HT-29 (cell line): ENCODE measurements at regions not wholly inside any gene's neighbourhood (a gene's known extent, or its start where the extent isn't known, plus 50 kb on each side); places are given as distances from the start of the nearest gene placed in this dataset.
"Not testable (repeated sequence)": the region's sequence is repeated elsewhere in the genome, so short reads cannot be mapped to it uniquely, and the experiment has no call there.

ENCODE experiments used
- DNase-seq: peaks from one replicate; pipeline ENCODE4 v3.0.0-alpha.2; 2015; ENCODE audit warnings: low spot score

DNA sequence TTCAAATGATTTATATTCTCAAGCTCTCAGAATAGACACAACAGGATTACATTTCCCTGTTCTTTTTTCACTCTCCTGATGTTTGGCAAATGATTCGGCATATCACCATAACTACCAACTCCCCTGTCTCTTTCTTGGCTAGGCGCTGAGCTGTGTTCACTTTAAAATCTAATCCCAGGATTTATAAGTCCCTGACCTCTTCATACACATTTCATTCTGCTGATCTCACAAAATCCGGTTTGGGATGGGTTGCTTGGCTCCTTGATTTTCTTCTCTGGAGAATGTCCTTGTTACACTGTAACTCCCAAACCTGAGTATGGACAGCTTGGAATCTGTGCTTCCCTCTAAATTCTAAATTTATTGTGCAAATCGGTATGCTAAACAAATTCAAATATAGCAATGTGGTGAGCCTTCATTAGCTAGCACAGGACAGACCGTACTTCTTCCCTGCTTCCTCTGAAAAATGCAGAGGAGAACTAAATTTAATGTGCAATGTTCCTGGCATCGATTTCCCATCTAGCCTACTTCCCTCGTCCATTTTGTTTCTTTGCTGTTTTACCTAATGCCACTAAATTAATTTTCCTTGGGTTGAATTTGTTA, 858.5 kb upstream of the FAT3 start:
- DNase-seq = no peak

DNA sequence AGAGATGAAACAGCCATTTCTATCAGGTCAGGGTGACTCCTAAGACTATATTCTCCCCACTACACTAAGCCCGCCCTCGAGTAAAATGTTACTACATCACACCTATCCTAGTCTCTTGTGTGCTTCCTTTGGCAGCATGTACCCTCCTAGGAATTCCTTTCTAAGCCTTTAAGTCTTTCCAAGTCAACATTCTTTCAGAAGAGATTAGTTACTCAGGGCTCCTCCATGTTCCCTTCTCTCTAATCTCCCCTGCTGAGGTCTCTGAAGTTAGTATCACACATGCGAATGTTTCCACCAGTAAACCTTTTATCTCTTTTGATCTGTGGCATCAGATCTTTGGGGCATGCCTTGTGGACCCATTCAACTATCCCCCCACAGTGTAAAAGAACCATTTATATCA, 873.7 kb upstream of the FAT3 start:
- no peak for DNase-seq

DNA sequence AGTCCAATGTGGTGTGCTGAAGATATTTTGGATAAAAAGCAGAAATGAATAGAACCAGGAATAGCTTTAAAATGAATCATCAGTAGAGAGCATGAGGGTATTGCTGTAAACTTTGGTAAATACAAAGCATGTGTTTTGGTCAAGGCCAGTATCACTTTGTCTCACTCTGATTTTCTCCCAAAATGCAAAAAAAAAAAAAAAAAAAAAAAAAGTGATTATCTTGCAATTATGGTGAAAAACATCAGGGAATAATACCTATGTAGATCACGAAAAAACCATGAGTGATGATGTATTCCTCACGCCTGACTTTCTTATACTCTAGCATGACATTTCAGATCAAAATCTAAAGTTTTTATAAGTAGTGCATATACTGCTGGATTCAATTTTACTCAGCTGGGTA, 897.9 kb upstream of the FAT3 start:
- no peak for DNase-seq

DNA sequence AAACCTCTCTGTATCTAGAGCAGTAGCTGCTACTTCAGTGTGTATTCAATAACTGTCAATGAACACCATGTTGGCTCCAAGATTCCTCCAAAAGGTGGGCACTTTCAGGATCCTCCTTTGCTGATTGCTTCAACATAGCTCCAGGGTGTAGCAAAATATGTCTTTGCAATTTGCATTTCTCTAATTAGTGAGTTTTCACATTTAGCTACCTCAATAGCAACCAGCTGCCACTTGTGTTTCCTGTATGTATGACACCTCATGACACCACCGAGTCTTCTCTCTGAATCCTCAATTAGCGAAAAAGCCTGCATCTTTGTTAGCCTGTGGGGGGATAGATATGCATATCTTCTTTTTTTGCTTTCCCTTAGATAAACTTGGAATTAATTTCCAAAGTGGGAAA, 898.3 kb upstream of the FAT3 start:
- DNase-seq = no peak

DNA sequence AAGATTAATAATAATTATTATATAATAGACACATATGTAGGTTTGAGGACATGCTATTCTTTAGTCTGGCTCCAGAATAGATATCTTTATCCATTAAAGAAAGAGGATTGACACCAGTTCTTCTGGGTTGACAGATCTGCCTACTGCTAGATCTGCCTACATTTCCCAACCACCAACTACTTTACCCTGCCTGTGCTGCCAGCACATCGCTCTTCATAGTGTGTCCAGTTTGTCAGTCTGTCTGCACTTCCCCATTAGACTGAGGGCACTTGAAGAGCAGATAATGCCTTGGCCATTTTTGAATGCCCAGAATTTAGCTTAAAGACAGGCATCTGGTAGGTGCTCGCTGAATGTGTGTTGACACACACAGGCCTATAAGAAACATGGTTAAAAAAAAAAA, 910.1 kb upstream of the FAT3 start:
- DNase-seq = no peak

DNA sequence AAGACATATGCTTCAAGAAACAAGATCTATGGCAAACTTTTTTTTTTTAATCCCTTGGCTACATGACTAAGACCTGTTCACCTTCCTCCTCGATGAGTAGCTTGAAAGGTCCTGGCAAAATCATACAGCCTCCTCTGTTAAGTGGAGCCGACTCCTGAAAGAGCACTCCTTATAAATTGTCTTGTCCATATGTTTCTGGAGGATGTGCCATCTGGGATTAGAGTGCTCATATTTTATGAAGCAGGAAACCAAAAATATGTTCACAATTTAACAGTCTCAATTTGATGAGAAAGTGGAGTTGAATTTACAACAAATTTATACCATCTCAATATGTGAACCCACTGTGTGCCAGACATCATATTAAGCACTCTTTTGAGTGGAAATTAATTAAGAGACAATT, 912.1 kb upstream of the FAT3 start:
- no peak for DNase-seq

DNA sequence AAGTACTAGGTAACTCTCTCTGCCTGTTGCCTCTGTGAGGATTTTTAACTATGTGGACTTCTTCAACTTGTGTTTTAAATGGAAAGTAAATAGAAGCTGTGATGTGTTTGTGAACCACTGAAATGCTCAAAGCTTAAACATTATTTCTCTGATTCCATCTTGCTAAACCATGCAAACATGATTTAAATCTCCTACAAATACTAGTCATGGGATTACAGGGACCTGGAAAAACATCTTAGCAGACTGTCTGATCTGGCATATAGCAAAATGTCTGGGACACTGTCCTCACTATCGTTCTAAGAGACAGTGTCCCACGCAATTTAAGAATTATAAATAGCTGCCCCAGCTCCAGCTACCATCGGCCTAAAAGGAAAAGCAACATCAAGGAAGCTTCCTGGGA, 914.5 kb upstream of the FAT3 start:
- DNase-seq = no peak

DNA sequence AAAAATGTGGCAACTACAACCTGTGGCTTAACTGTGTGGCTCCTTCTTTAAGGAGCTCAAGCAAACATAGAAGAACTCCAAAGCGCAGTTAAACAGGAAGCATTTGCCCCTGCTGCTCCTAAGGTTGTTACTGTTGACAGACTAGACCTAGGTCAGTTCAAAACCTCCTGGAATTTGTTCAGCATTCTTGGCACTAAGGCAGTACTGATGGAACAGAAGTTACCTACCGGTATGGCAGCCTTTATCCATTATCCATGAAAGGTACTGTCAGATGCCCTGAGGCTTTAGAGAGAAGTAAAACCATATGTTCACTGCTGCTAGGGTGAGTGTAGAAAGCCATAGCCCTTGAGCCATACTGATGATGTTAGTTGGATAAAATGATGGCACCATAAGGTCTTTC, 916.5 kb upstream of the FAT3 start:
- DNase-seq = no peak

DNA sequence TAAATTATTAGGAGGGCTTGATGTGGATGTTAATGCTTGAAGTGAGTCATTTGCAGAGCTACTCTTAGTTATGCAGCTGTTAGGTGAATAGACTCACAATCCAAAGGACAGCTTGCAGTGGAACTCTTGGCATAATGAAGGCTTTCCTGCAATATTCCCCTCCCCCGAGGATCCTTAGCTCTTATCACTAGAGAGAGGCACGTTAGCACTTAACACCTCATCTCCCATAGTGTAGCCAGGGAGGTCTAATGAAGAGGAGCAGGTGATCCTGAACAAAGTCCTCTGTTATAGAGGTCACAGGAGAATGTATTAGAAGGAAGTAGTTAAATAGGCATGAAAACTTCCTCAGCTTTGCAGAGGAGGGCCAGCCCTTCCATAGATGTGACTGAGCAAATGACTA, 919.2 kb upstream of the FAT3 start:
- DNase-seq = no peak

DNA sequence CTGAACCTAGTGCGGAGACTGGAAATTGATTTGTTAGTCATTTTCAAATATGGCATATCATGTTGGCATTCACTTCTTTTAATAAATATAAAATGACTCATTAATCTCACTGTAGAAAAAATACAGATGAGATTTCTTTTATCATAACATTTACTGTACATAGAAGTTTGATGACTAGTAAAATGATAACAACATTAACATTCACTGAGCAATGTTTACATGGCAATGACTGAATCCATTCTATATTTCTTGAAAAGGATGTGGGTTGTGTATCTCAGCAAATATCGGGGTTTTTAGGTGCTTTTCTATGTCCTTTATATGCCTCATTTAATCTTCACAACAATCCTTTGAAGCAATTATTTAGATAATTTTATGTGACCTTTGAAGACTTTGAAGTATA, 920.9 kb upstream of the FAT3 start:
- no peak for DNase-seq

DNA sequence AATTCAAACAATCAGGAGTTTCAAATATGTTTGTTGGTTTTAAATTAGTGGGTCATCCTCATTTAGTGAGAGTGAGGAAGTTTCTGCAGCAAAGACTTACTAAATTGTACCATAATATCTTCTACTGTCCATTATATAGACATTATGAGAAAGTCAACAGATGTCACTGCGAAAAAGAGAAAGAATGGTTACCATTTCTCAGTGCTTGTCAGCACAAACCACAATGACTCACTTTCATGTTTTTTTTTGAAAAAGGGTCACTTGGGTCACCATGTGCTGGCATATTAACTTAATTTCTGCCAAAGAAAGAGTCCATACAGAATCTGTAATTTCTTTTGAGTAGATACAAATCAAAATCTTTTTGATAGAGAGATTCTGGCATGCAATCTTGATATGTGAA, 924.6 kb upstream of the FAT3 start:
- no peak for DNase-seq

DNA sequence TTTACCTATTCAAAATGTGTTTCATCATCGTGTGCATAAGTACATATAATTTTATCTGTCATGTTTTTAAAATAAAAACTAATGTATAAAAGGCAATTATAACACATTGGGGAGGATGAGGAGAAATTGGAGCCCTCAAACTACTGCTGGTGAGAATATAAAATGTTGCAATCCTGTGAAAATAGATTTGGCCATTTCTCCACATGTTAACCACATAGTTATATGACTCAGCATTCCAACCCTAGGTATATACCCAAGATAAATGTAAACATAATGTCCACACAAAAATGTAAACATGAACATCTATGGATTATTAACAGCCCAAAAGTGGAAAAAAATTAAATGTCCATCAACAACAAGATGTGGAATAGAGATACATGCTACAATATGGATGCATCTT, 928.0 kb upstream of the FAT3 start:
- no peak for DNase-seq

DNA sequence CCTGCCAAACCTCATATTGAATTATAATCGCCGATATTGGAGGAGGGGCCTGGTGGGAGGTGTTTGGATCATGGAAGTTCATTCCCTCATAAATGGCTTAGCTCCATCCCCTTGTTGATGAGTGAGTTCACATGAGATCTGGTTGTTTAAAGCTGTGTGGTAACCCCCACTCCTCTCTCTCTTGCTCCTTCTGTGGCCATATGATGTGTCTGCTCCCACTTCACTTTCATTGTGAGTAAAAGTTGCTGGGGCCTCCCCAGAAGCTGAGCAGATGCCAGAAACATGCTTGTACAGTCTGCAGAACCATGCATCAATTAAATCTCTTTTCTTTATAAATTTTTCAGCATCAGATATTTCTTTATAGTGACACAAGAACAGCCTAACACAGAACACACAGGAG, 929.0 kb upstream of the FAT3 start:
- DNase-seq = no peak

DNA sequence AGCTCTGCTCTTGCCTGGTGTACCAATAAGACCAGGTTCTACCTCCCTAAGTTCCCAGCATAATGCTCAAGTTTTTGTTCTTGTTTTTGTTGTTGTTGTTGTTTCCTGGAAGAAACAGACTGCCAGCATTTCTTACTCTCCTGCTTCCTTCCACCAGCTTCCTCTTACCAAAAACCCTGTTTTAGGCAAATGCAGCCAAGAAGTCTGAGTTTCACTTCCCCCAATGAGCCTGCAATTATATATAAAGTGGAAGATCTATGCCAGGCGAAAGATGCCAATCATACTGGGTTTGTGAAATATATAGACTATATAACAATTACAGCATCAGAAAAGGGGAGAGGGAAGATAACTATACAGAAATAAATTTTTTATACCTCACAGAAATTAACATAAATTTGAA, 931.5 kb upstream of the FAT3 start:
- DNase-seq = no peak

DNA sequence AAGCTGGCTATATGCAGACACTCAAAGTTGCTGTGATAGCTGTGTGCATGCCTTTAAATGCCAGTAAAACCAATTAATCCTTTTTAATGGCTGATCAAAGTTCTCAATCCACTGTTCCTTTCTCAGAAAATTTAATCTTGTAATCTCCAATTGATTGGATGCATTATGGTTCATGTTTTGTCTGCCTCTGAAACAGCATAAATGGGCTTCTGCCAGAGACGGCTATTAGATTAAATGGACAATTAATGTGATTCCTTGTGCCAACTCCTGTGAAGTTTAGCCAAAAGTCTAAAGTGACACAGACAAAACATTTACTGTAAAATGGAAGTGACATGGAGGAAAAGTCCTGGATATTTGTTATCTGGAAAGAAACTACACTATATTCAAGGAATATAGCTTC, 952.5 kb upstream of the FAT3 start:
- DNase-seq = no peak

DNA sequence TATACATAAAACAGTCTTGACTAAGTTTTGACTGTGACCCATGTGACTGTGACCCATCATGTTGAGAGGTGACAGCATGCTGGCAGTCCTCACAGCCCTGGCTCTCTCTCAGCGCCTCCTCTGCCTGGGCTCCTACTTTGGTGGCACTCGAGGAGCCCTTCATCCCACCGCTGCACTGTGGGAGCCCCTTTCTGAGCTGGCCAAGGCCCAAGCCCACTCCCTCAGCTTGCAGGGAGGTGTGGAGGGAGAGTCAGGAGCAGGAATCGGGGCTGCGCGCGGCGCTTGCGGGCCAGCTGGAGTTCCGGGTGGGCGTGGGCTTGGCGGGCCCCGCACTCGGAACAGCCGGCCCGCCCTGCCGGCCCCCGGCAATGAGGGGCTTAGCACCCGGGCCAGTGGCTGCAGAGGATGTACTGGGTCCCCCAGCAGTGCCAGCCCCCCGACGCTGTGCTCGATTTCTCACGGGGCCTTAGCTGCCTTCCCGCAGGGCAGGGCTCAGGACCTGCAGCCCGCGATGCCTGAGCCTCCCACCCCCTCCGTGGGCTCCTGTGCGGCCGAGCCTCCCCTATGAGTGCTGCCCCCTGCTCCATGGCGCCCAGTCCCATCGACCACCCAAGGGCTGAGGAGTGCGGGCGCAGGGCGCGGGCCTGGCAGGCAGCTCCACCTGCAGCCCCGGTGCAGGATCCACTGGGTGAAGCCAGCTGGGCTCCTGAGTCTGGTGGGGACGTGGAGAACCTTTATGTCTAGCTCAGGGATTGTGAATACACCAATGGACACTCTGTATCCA, 955.9 kb upstream of the FAT3 start:
- DNase-seq = not testable (repeated sequence)

DNA sequence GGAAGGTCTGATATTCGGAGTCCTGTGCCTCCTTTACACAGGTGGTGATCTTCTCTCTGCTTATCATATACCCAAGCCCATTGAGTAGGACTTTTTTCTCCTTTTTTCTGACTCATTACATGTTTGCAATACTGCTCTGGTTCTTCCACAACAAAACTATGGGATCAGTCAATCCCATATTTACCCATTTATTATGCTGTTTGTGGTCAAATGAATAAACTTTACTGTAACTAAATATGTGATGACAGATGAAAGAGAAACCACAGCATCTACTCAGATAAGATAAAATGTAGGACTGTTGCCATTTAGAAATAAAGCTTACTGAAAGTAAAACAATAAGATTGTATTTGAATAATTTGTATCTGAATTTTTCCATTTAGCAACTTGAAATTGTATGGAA, 958.7 kb upstream of the FAT3 start:
- DNase-seq = no peak

DNA sequence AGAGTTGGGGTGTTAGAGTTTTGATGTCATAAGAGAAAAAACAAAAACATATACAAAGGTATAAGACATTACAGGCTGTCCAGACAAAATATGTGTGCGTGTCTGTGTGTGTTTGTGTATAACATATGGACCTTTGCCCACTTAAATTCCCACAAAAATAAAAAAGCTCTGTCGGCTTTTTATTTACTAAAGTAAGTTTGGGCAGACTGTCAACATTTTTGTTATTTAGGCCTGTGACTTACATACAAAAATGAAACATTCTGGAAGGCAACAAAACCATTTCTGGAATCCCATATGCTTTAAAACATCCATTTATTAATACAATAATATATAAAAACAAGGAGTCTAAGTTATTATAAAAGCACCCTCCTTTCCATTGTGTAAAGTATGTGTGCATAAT, 960.1 kb upstream of the FAT3 start:
- no peak for DNase-seq

DNA sequence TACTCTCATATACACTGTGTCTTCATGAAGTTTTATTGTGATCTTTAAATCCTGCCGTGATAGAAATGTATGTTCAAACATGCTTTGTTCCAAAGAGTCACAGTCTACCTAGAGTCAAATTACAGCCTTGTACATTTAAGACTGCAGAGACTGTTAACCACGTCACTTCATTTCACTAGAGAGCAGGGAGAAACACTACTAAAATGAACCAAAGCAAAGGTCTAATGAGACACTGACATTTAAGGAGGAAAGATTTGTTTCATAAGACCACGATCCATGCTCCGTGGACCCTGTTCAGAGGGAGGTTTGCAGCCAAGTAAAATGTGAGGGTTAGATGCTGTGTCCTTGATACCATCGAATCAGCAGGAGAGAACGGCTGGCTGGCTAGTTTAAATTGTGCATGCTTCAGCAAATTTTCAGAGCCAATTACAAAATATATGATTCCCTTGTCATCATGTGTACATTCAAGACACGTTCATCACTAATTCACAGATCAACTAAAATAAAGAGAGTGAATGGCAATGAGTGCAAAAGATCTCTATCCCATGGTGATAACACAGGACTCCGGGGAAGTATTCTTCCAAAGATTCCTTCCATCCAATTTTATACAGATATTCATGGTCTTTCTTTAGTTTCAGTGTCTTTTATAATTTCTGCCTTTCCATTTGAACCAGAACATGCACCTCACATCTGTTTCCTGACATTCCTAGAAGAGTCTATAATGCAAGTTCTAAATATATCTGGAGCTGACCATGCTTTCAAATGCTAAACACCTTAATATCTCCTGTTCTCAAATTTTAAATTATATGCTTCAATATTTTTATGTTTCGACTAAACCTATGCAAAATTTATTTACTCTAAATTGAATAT, 960.9 kb upstream of the FAT3 start:
- DNase-seq = no peak

DNA sequence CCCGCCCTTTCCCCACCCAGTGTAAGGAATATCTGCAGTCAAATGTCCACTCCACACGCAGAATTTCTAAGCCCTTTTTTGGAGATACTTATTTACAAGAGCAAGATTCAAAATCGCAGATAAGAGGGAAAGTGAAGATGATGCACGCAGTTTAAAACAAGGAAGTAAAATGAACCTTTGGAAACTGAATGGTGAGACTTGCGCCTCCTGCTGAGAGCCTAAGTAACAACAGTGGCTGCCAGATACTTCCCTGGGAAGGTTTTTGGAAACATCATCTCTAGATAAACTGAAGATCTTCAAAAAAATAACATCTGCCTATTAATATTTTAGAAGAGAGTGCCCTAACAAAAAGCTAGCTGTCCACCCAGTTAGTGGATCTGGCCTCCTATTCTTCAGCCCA, 963.1 kb upstream of the FAT3 start:
- no peak for DNase-seq

DNA sequence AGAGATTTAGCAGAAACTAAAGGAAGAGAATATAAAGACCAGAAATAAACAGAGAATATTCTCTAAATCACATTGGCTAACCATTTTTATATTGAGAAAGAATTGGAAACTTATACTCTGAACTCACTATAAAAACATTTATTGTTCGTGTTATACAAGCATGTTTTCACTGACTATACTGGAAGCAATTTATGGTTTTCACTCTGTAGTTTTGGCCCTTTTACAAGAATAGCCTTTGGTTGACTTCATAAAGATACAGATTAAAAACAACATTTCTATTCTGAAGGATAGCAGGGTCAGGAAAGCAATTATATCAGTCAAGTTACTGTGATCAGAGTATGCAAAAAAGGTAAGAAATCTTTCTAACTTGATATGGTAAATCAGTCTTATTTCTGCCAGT, 965.7 kb upstream of the FAT3 start:
- DNase-seq = no peak

DNA sequence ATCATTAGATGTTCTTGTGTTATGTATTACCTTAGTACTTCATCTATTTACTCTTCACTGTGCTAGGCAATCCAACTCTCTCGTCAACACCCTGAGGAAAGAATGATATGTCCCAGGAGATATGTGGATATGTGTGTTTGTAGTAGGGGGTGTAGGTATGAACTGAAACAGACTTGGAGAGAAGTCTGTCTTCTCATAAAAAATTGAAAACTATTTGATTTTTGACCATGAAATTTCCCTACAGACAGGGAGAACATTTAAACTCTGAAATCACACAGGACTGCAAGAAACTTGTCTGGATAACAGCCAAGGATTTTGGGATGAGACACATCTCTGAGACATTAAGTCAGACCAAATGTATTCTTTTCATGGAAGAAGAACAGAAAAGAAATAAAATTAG, 967.0 kb upstream of the FAT3 start:
- no peak for DNase-seq
